ENCODE measurements at regions not wholly inside any gene's neighbourhood (a gene's known extent, or its start where the extent isn't known, plus 50 kb on each side); places are given as distances from the start of the nearest gene placed in this dataset.

- Histone ChIP-seq H3K27ac (no peak overlapping the region), H3K9me3 (no peaks in the 10 kb centered on the region), H3K36me3 (no peaks in the 10 kb centered on the region), H3K4me3 (no peak overlapping the region), H3K27me3 (no peaks in the 10 kb centered on the region), H3K4me1 (no peaks in the 10 kb centered on the region)
- TF ChIP-seq POLR2A (IDR thresholded peaks at IDR 0.05) (no peak), CTCF (IDR thresholded peaks at IDR 0.05) (no peak), POLR2AphosphoS5 (IDR thresholded peaks at IDR 0.05) (no peak), EP300 (IDR thresholded peaks at IDR 0.05) (no peak)
- 65 to 67% methylated on average over 1 of the region's 1 CpG for WGBS, 2 donors
- ATAC-seq (ENCODE audit: low FRiP score in 2 of 2) (no peak), DNase-seq (no peak)
These were observed 415.2 kb downstream of the DNAH5 start for GRCh38 chr5:13529300-13529699.

GRCh38 chr5:13524936-13525335 is 419.6 kb downstream of the DNAH5 start:
- DNase-seq (no peak), ATAC-seq (ENCODE audit: low FRiP score in 2 of 2) (no peak)
- TF ChIP-seq POLR2AphosphoS5 (IDR thresholded peaks at IDR 0.05) (no peak), CTCF (IDR thresholded peaks at IDR 0.05) (no peak), POLR2A (IDR thresholded peaks at IDR 0.05) (no peak), EP300 (IDR thresholded peaks at IDR 0.05) (no peak)
- no peaks in the 10 kb centered on the region for H3K36me3 ChIP-seq
- no peak overlapping the region for H3K27ac ChIP-seq
- no peak overlapping the region for H3K4me3 ChIP-seq
- no peaks in the 10 kb centered on the region for H3K27me3 ChIP-seq
- no peaks in the 10 kb centered on the region for H3K4me1 ChIP-seq
- 71 to 77% methylated on average over 2 of the region's 2 CpGs for WGBS, 2 donors
- no peaks in the 10 kb centered on the region for H3K9me3 ChIP-seq

GRCh38 chr5:13519131-13519530 is 425.4 kb downstream of the DNAH5 start:
- Histone ChIP-seq H3K9me3 (no peaks in the 10 kb centered on the region), H3K4me1 (no peaks in the 10 kb centered on the region), H3K27ac (no peak overlapping the region), H3K4me3 (no peak overlapping the region), H3K27me3 (no peaks in the 10 kb centered on the region), H3K36me3 (no peaks in the 10 kb centered on the region)
- TF ChIP-seq EP300 (IDR thresholded peaks at IDR 0.05): no peak
- WGBS, 2 donors: 82 to 88% methylated on average over 1 of the region's 1 CpG
- ATAC-seq (ENCODE audit: low FRiP score in 2 of 2): no peak
- no peak for DNase-seq

GRCh38 chr5:13516195-13516594 is 428.3 kb downstream of the DNAH5 start:
- Histone ChIP-seq H3K4me1 (no peaks in the 10 kb centered on the region), H3K27ac (no peak overlapping the region), H3K4me3 (no peak overlapping the region), H3K27me3 (no peaks in the 10 kb centered on the region), H3K9me3 (no peaks in the 10 kb centered on the region), H3K36me3 (no peaks in the 10 kb centered on the region)
- 57 to 88% methylated on average over 1 of the region's 1 CpG for WGBS, 2 donors
- DNase-seq: no peak
- no peak for ATAC-seq (ENCODE audit: low FRiP score in 2 of 2)
- TF ChIP-seq EP300 (IDR thresholded peaks at IDR 0.05) (no peak), CTCF (IDR thresholded peaks at IDR 0.05) (no peak), POLR2A (IDR thresholded peaks at IDR 0.05) (no peak), POLR2AphosphoS5 (IDR thresholded peaks at IDR 0.05) (no peak)

- 66 to 81% methylated on average over 2 of the region's 2 CpGs for WGBS, 2 donors
These were observed 433.0 kb downstream of the DNAH5 start for GRCh38 chr5:13511442-13511841.

More at GRCh38 chr5:13511442-13511841, 433.0 kb downstream of the DNAH5 start:
- Histone ChIP-seq H3K4me1 (no peaks in the 10 kb centered on the region), H3K27me3 (no peaks in the 10 kb centered on the region), H3K9me3 (no peaks in the 10 kb centered on the region), H3K36me3 (no peaks in the 10 kb centered on the region), H3K4me3 (no peak overlapping the region), H3K27ac (no peak overlapping the region)
- TF ChIP-seq POLR2A (IDR thresholded peaks at IDR 0.05) (no peak), CTCF (IDR thresholded peaks at IDR 0.05) (no peak), POLR2AphosphoS5 (IDR thresholded peaks at IDR 0.05) (no peak), EP300 (IDR thresholded peaks at IDR 0.05) (no peak)
- DNase-seq: no peak
- no peak for ATAC-seq (ENCODE audit: low FRiP score in 2 of 2)

Data from upper lobe of left lung (tissue), 6 donors.